Adipose tissue (tissue), 3 donors: ENCODE measurements at regions not wholly inside any gene's neighbourhood (a gene's known extent, or its start where the extent isn't known, plus 50 kb on each side); places are given as distances from the start of the nearest gene placed in this dataset.

ENCODE experiments used
- H3K27ac ChIP-seq: one replicate; pipeline ENCODE4 v1.5.1; 2013; ENCODE audit warnings: low read depth, low read length
- WGBS, 3 donors: extraction: QIAGEN DNeasy Blood & Tissue Kit; methylation state at CpG; one replicate each; pipeline ENCODE4 v1.1.7; 2013; 5-methylcytosine and 5-hydroxymethylcytosine counted together
- donor health status: healthy with polysubstance abuse.
- donor health status: Bipolar disorder and iron deficiency.
- donor health status: healthy.

GRCh38 chr5:173733831-173734501 lies 117.5 kb upstream of the BOD1 start:
- no peak overlapping the region for H3K27ac ChIP-seq
- 67 to 86% (median 73%) methylated on average over 18 of the region's 18 CpGs for WGBS, 3 donors

- 71 to 74% (median 72%) methylated on average over 10 of the region's 10 CpGs for WGBS, 3 donors
- H3K27ac ChIP-seq: no peak overlapping the region
Observed at GRCh38 chr5:173734716-173735115, 118.3 kb upstream of the BOD1 start.

- 74 to 84% (median 77%) methylated on average over 11 of the region's 11 CpGs for WGBS, 3 donors
Observed at GRCh38 chr5:173735184-173735583, 118.7 kb upstream of the BOD1 start.

GRCh38 chr5:173735691-173736090 lies 119.2 kb upstream of the BOD1 start:
- H3K27ac ChIP-seq: no peak overlapping the region
- WGBS, 3 donors: 88 to 94% (median 89%) methylated on average over 3 to 5 of the region's 5 CpGs

More at GRCh38 chr5:173735184-173735583, 118.7 kb upstream of the BOD1 start:
- H3K27ac ChIP-seq: no peak overlapping the region

- H3K27ac ChIP-seq: no peak overlapping the region
- 46 to 65% (median 61%) methylated on average over 4 of the region's 4 CpGs for WGBS, 3 donors
Observed at GRCh38 chr5:173736374-173736773, 119.9 kb upstream of the BOD1 start.

- 42 to 64% (median 51%) methylated on average over 8 of the region's 8 CpGs for WGBS, 3 donors
- no peak overlapping the region for H3K27ac ChIP-seq
Observed at GRCh38 chr5:173736923-173737412, 120.5 kb upstream of the BOD1 start.

GRCh38 chr5:173739741-173740140 lies 123.3 kb upstream of the BOD1 start:
- 69 to 77% (median 77%) methylated on average over 5 of the region's 5 CpGs for WGBS, 3 donors
- H3K27ac ChIP-seq: no peak overlapping the region

- WGBS, 3 donors: 94 to 96% (median 96%) methylated on average over 10 of the region's 10 CpGs
- H3K27ac ChIP-seq: no peak overlapping the region
Observed at GRCh38 chr5:173740400-173740799, 124.0 kb upstream of the BOD1 start.

GRCh38 chr5:173741087-173741486 lies 124.6 kb upstream of the BOD1 start:
- no peak overlapping the region for H3K27ac ChIP-seq
- 75 to 86% (median 78%) methylated on average over 8 of the region's 8 CpGs for WGBS, 3 donors

GRCh38 chr5:173741729-173742431 lies 125.4 kb upstream of the BOD1 start:
- WGBS, 3 donors: 78 to 92% (median 84%) methylated on average over 5 of the region's 5 CpGs
- no peak overlapping the region for H3K27ac ChIP-seq

GRCh38 chr5:173742432-173742816 lies 126.0 kb upstream of the BOD1 start:
- no peak overlapping the region for H3K27ac ChIP-seq
- 82 to 87% (median 86%) methylated on average over 3 of the region's 3 CpGs for WGBS, 3 donors

- no peak overlapping the region for H3K27ac ChIP-seq
- 87 to 89% (median 87%) methylated on average over 9 of the region's 9 CpGs for WGBS, 3 donors
Observed at GRCh38 chr5:173743641-173744343, 127.3 kb upstream of the BOD1 start.

- no peak overlapping the region for H3K27ac ChIP-seq
- whole genome bisulfite sequencing, 3 donors: 61 to 80% (median 71%) methylated on average over 8 of the region's 8 CpGs
Observed at GRCh38 chr5:173744551-173744950, 128.1 kb upstream of the BOD1 start.

- no peak overlapping the region for H3K27ac ChIP-seq
- 58 to 68% (median 60%) methylated on average over 4 of the region's 4 CpGs for WGBS, 3 donors
Observed at GRCh38 chr5:173745123-173745522, 128.7 kb upstream of the BOD1 start.

- H3K27ac ChIP-seq: no peak overlapping the region
- 80 to 84% (median 80%) methylated on average over 7 of the region's 7 CpGs for WGBS, 3 donors
Observed at GRCh38 chr5:173745557-173745956, 129.1 kb upstream of the BOD1 start.

- H3K27ac ChIP-seq: no peak overlapping the region
- 70 to 83% (median 82%) methylated on average over 6 of the region's 6 CpGs for WGBS, 3 donors
Observed at GRCh38 chr5:173746047-173746646, 129.7 kb upstream of the BOD1 start.

GRCh38 chr5:173747876-173748275 lies 131.4 kb upstream of the BOD1 start:
- no peak overlapping the region for H3K27ac ChIP-seq

GRCh38 chr5:173750538-173751265 lies 134.3 kb upstream of the BOD1 start:
- 76 to 91% (median 84%) methylated on average over 9 of the region's 9 CpGs for WGBS, 3 donors
- no peak overlapping the region for H3K27ac ChIP-seq
